WTC11 (cell line): ENCODE measurements at regions not wholly inside any gene's neighbourhood (a gene's known extent, or its start where the extent isn't known, plus 50 kb on each side); places are given as distances from the start of the nearest gene placed in this dataset.

ENCODE experiments used
- ATAC-seq: fragments of 200-7000 bp; cut with Tn5 transposase; 2 replicates; pipeline ENCODE4 v1.10.0; 2021; ENCODE audit warnings: mild to moderate bottlenecking, moderate library complexity
- CTCF ChIA-PET: fragments of 300-600 bp; sonication (Branson Sonifier 250); formaldehyde crosslinking; loops from one replicate; lab custom pipeline; 2021; ENCODE audit warnings: antibody characterized with exemption; lab: Charles Lee
- POLR2A ChIA-PET: fragments of 350-600 bp; sonication (Branson Sonifier 250); formaldehyde crosslinking; loops from one replicate; lab custom pipeline; 2021; ENCODE audit warnings: antibody characterized with exemption; lab: Charles Lee
- DNase-seq: peaks from one replicate; pipeline ENCODE4 v3.0.0; 2021; ENCODE audit warnings: low spot score
- H3K27ac Mint-ChIP-seq: 2 replicates; pipeline ENCODE4 v1.8.0; 2021; ENCODE audit warnings: mixed read lengths
- H3K27me3 Mint-ChIP-seq: 2 replicates; pipeline ENCODE4 v1.8.0; 2021; ENCODE audit warnings: low read depth, mild to moderate bottlenecking, moderate library complexity, mixed read lengths
- H3K36me3 Mint-ChIP-seq: 2 replicates; pipeline ENCODE4 v1.8.0; 2021; ENCODE audit warnings: mixed read lengths
- H3K4me1 Mint-ChIP-seq: 2 replicates; pipeline ENCODE4 v1.8.0; 2022; ENCODE audit warnings: mixed read lengths
- H3K4me3 Mint-ChIP-seq: 2 replicates; pipeline ENCODE4 v1.8.0; 2021; ENCODE audit warnings: mild to moderate bottlenecking, moderate library complexity, mixed read lengths
- H3K9me3 Mint-ChIP-seq: 2 replicates; pipeline ENCODE4 v1.8.0; 2021; ENCODE audit warnings: mixed read lengths
- ARID4B ChIP-seq: sonication (generic); formaldehyde crosslinking; IDR thresholded peaks from 2 replicates; pipeline ENCODE4 v1.8.0; 2023; ENCODE audit warnings: missing genetic modification reagents, mild to moderate bottlenecking, borderline replicate concordance
- CREM ChIP-seq: sonication (generic); formaldehyde crosslinking; IDR thresholded peaks from 2 replicates; pipeline ENCODE4 v1.8.1; 2022; ENCODE audit warnings: mild to moderate bottlenecking, missing genetic modification reagents, moderate library complexity
- E2F1 ChIP-seq: sonication (generic); formaldehyde crosslinking; IDR thresholded peaks from 2 replicates; pipeline ENCODE4 v1.8.0; 2022; ENCODE audit warnings: mild to moderate bottlenecking, missing genetic modification reagents
- E2F5 ChIP-seq: sonication (generic); formaldehyde crosslinking; IDR thresholded peaks from 2 replicates; pipeline ENCODE4 v1.8.1; 2022; ENCODE audit warnings: mild to moderate bottlenecking, moderate library complexity, missing genetic modification reagents
- FOXJ3 ChIP-seq: sonication (generic); formaldehyde crosslinking; IDR thresholded peaks from 2 replicates; pipeline ENCODE4 v1.9.0; 2021; ENCODE audit warnings: missing genetic modification reagents, mild to moderate bottlenecking, borderline replicate concordance
- HMGXB4 ChIP-seq: sonication (generic); formaldehyde crosslinking; IDR thresholded peaks from 2 replicates; pipeline ENCODE4 v1.8.1; 2023; ENCODE audit warnings: mild to moderate bottlenecking, moderate library complexity, missing genetic modification reagents
- IRF1 ChIP-seq: sonication (generic); formaldehyde crosslinking; IDR thresholded peaks from 2 replicates; pipeline ENCODE4 v1.8.0; 2023; ENCODE audit warnings: missing genetic modification reagents
- NFE2L1 ChIP-seq: sonication (generic); formaldehyde crosslinking; IDR thresholded peaks from 2 replicates; pipeline ENCODE4 v1.8.1; 2023; ENCODE audit warnings: missing genetic modification reagents
- OVOL2 ChIP-seq: fragments of 250-450 bp; sonication (Bioruptor Pico); IDR thresholded peaks from 2 replicates; pipeline ENCODE4 v1.9.0; 2021; ENCODE audit warnings: mild to moderate bottlenecking, borderline replicate concordance
- PRRX2 ChIP-seq: fragments of 250-450 bp; sonication (Bioruptor Pico); IDR thresholded peaks from 2 replicates; pipeline ENCODE4 v1.8.0; 2021; ENCODE audit warnings: mild to moderate bottlenecking
- STAT6 ChIP-seq: sonication (generic); formaldehyde crosslinking; conservative IDR thresholded peaks from 2 replicates; pipeline ENCODE4 v1.8.1; 2023; ENCODE audit warnings: mild to moderate bottlenecking, low read depth, missing genetic modification reagents, moderate library complexity
- ZBTB21 ChIP-seq: sonication (generic); formaldehyde crosslinking; IDR thresholded peaks from 2 replicates; pipeline ENCODE4 v1.8.1; 2023; ENCODE audit warnings: mild to moderate bottlenecking, missing genetic modification reagents, borderline replicate concordance
- ZMAT4 ChIP-seq: fragments of 250-450 bp; sonication (Bioruptor Pico); IDR thresholded peaks from 2 replicates; pipeline ENCODE4 v1.9.0; 2021; ENCODE audit warnings: mild to moderate bottlenecking
- ZNF232 ChIP-seq: sonication (generic); formaldehyde crosslinking; IDR thresholded peaks from 2 replicates; pipeline ENCODE4 v1.8.0; 2022; ENCODE audit warnings: mild to moderate bottlenecking, missing genetic modification reagents
- ZNF263 ChIP-seq: sonication (generic); formaldehyde crosslinking; IDR thresholded peaks from 2 replicates; pipeline ENCODE4 v1.8.1; 2022; ENCODE audit warnings: low read depth, mild to moderate bottlenecking, moderate library complexity, missing genetic modification reagents
- ZNF396 ChIP-seq: fragments of 250-450 bp; sonication (Bioruptor Pico); IDR thresholded peaks from 2 replicates; pipeline ENCODE4 v1.8.0; 2021; ENCODE audit warnings: mild to moderate bottlenecking, moderate library complexity, borderline replicate concordance
- ZNF512 ChIP-seq: sonication (generic); formaldehyde crosslinking; IDR thresholded peaks from 2 replicates; pipeline ENCODE4 v1.8.1; 2022; ENCODE audit warnings: missing genetic modification reagents, borderline replicate concordance

GRCh38 chr4:82215039-82215438 is 158.8 kb downstream of the HNRNPD start:
- Mint-ChIP-seq H3K27me3 (peaks cover 31% of the 10 kb centered on the region), H3K27ac (no peak overlapping the region), H3K36me3 (no peaks in the 10 kb centered on the region), H3K4me3 (no peak overlapping the region), H3K4me1 (no peaks in the 10 kb centered on the region), H3K9me3 (peaks cover 11% of the 10 kb centered on the region)
- DNase-seq (no peak), ATAC-seq (no peak)
- CTCF ChIA-PET: no interaction called here
- no peak for TF ChIP-seq ZNF396
- POLR2A ChIA-PET: no interaction called here

GRCh38 chr4:82213485-82214417 is 160.0 kb downstream of the HNRNPD start:
- POLR2A ChIA-PET: no interaction called here
- H3K27ac Mint-ChIP-seq: no peak overlapping the region
- CTCF ChIA-PET: interaction anchor here (1.5 kb wide), 1 partner anchor 55 kb away, joined by 10 read pairs; no protein-coding TSS in a partner anchor
- ATAC-seq: no peak
- H3K27me3 Mint-ChIP-seq: peaks cover 31% of the 10 kb centered on the region
- no peaks in the 10 kb centered on the region for H3K36me3 Mint-ChIP-seq
- peaks cover 11% of the 10 kb centered on the region for H3K9me3 Mint-ChIP-seq
- DNase-seq: no peak
- TF ChIP-seq OVOL2 (CRISPR knock-in tag) (no peak), ZNF263 (no peak), ZBTB21 (CRISPR knock-in tag) (no peak), NFE2L1 (no peak), PRRX2 (no peak), E2F1 (CRISPR knock-in tag) (no peak), FOXJ3 (CRISPR knock-in tag) (no peak), CREM (CRISPR knock-in tag) (no peak), HMGXB4 (CRISPR knock-in tag) (no peak), IRF1 (no peak), ZNF232 (no peak), E2F5 (CRISPR knock-in tag) (no peak), ARID4B (CRISPR knock-in tag) (no peak), ZNF512 (CRISPR knock-in tag) (no peak), ZMAT4 (no peak), STAT6 (CRISPR knock-in tag) (no peak)
- no peaks in the 10 kb centered on the region for H3K4me1 Mint-ChIP-seq
- H3K4me3 Mint-ChIP-seq: no peak overlapping the region
